ENCODE measurements at regions not wholly inside any gene's neighbourhood (a gene's known extent, or its start where the extent isn't known, plus 50 kb on each side); places are given as distances from the start of the nearest gene placed in this dataset.

GRCh38 chr7:95718577-95719410 is 53.6 kb upstream of the DYNC1I1 start:
- no peak for ATAC-seq
- no peak for DNase-seq

DNA sequence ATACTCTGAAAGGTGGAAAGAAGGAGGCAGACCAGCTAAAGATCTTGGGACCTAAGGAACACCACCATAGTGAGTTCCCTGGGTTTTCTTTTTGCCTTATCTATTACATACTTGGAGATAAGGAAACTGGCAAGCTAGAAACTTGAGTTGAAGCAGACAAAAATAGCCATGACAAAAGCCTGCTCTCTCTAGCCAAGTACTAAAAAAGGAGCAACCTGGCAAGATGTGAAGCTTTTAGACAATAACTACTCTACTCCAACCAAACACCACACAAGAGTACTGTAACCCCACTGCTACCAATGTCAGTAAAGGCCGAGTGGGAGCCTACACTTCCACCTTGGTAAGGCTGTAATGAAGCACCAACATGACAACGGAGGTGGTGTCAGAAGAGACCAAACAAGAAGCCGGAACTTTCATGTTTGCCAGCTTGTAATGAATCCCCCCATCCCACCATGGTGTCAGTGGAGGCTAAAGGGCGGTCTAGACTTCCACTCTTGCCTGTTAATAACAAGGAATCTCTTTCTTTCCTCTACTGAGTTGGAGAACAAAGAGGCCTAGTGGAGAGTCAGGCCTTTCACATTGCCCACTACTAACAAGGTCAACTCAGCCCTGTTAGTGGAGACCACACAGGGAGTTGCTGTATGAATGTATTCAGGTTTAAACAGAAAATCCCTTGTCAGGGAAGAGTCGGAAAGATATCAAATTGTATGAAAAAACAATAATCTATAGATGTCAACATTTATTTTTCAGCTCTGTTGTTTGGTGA is 55.8 kb upstream of the DYNC1I1 start:
- no peak for ATAC-seq
- DNase-seq: no peak

DNA sequence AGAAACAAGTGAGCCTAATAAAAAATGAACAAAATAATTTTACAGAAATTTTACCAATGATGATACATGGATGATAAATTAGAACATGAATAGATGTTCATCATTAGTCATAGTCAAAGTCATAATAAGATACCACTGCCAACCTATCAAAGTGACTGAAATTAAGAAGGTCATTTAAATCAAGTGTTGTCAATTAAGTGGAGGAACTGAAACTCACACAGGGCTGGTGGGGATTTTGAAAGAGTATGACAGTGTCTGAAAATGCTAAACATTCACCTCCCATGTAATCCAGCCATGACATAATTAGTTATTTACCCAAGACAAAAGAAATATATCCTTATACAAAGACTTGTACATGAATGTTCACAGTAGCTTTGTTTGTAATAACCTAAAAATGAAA is 57.1 kb upstream of the DYNC1I1 start:
- peak; percentile 32 for ATAC-seq
- DNase-seq: no peak

DNA sequence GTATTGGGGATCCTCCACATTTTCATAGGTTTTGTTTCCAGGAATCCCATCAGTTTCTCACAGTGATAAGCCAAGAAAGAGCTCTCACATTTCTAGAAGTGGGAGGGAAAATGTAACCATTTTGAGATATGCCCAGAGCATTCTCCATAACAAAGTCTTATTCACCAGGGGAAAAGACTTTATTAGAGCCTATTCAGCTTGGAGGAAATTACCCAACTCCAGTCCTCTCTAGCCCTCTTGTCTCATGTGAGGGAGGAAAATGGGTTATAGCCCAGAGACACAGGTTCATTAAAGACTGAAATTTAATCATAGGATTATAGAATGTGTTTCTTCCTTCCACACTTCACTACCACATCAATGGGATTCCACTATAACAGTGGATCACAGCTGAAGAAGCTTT is 61.6 kb upstream of the DYNC1I1 start:
- ATAC-seq: no peak
- no peak for DNase-seq

GRCh38 chr7:95700917-95701316 is 71.4 kb upstream of the DYNC1I1 start:
- DNase-seq (no peak), ATAC-seq (no peak)

DNA sequence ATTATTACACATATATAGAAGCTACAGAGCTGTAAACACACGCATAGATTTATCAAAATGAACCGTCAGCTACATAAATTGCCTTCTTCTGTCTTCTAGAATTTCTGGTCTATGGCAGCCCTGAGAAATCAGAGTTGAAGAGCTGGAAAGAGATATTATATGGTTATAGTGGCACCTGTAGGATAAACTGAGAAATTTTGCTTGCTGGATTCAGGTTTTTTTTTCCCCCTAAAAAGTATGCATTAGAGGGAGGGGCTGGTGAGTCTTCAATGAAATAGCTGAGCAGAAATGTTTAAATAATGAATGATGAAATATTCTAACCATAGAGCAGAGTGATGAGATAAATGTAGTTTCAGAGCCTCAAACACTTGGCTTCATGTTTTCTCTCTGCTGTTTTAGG is 78.0 kb upstream of the DYNC1I1 start:
- DNase-seq: no peak
- ATAC-seq: no peak

DNA sequence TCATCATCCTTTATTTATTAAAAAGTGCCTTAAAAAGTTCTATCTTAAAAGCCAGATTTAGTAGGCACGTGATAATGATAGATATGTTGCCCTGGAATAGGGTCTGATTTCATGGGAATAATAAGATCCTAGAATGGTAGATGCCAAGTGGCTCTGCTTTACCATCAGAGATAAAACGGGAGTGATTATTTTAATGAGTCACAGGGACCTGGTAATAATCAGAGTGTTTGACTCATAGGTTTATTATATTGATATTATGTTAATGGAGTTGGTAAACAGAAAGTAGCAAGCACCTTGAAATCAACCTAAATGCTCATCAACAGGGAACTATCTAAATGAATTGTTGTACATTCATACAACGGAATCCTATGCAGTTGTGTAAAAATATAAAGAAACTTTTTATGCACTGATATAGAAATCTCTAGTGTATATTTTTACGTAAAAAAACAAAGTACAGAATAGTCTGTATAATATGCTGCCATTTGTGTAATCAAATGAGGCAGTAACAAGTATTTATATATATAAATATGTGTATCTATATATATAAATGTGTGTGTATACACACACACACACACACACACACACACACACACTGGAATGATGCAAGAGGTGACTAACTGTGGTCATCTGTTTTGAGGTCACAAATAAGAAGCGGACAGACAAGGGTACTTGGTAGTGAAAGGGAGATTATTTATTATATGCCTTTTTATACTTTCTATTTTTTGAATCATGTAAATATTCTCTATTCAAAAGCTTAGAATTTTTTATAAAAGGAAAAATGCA is 78.6 kb upstream of the DYNC1I1 start:
- ATAC-seq: no peak
- DNase-seq: no peak

GRCh38 chr7:95691464-95691863 is 80.9 kb upstream of the DYNC1I1 start:
- DNase-seq (no peak), ATAC-seq (no peak)

GRCh38 chr7:95690367-95690947 is 81.9 kb upstream of the DYNC1I1 start:
- DNase-seq: no peak
- ATAC-seq: no peak

- DNase-seq (no peak), ATAC-seq (no peak)
Measured at GRCh38 chr7:95688931-95689495, 83.3 kb upstream of the DYNC1I1 start.

GRCh38 chr7:95687759-95688343 is 84.5 kb upstream of the DYNC1I1 start:
- DNase-seq (no peak), ATAC-seq (no peak)

- DNase-seq (peak; percentile 7), ATAC-seq (no peak)
Measured at GRCh38 chr7:95686109-95686508, 86.2 kb upstream of the DYNC1I1 start.

DNA sequence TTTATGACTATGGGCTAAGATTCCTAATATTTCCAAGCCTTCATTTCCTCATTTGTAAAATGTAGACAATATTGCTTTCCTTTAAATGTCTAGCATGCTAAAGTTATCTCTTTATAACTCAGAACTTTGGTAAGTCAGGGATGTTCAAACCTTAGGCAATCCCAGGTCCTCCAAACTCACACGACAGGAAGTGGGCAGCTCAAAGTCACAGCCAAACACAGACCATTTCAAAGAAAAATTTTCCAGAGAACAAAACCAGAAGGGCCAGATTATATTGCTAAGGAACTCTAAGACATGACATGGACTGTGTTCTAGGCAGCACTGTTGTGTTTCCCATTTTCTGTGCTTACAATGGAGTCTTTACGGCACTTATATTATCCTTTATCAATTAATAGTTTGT is 87.8 kb upstream of the DYNC1I1 start:
- DNase-seq (no peak), ATAC-seq (no peak)

GRCh38 chr7:95684037-95684436 is 87.7 kb upstream of the PDK4 start:
- DNase-seq (no peak), ATAC-seq (no peak)

GRCh38 chr7:95682913-95683312 is 86.6 kb upstream of the PDK4 start:
- no peak for DNase-seq
- ATAC-seq: no peak

DNA sequence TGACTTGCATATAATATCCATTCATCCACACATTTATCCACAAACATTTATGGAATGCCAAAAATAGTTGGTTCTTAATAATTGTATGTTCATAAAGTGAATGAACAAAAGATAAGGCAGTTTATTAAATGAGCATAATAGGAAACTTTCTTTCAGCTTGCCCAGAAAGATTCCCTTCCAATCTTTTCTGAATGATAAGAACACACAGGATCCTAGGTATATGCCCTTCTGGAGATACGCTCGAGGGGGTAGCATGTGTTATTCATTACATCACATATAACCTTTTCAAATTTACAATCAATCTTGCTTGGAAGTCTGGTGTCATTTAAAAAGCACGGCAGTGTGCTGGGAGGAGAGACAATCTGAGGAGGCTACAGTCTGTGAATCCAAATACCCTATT is 80.4 kb upstream of the PDK4 start:
- no peak for DNase-seq
- ATAC-seq: no peak

DNA sequence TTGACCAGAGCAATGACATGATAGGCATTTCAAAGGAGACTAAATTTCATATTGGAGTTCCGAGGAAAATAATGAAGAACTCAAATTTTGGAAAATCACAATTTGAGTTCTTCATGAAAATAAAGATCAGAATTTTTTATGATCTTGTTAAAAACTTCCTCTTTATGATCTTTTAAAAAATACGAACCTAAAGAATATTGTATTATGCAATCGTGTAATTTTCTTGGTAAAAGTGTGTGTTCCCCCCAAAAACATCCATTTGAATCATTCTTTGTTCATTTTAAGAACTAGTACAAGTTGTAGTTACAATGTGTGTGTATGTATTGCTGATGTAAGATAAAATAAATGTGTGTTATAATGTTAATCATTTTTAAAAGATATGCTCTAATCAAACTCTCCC is 79.3 kb upstream of the PDK4 start:
- DNase-seq: no peak
- ATAC-seq: no peak

- DNase-seq (no peak), ATAC-seq (no peak)
Measured at GRCh38 chr7:95675016-95675415, 78.7 kb upstream of the PDK4 start.

- ATAC-seq: no peak
- DNase-seq: no peak
Measured at GRCh38 chr7:95674101-95674500, 77.8 kb upstream of the PDK4 start.

GRCh38 chr7:95672434-95672833 is 76.1 kb upstream of the PDK4 start:
- ATAC-seq (no peak), DNase-seq (no peak)

DNA sequence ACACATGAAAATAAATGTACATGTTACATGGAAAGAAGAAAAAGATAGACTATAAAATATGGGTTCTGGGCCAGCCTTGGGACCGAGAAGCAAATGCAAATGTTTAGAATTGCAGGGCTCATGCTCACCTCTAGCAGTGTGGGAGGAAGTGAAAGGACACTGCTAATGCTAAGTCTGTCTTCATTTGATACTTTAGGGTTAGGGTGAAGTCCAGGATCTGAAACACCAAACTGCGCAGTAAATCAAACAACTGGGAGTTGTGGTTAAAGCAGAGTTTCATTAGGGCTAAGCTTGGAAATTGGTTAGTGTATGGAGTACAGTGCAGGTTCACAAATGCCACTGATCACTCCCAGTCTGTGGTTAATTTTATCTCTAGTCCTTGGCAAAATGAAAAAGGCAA is 73.2 kb upstream of the PDK4 start:
- ATAC-seq: no peak

GRCh38 chr7:95668504-95669018 is 72.2 kb upstream of the PDK4 start:
- DNase-seq (no peak), ATAC-seq (no peak)

More for the DNA sequence above, 73.2 kb upstream of the PDK4 start:
- no peak for DNase-seq

Measured in stimulated activated naive CD8-positive, alpha-beta T cell treated with anti-CD3 and anti-CD28 coated beads, Interleukin-15, Interleukin-2, amounts not matched to agents 100 U/mL and 50 U/mL, for 24 hours (primary cell).